HepG2 (cell line): ENCODE measurements at regions not wholly inside any gene's neighbourhood (a gene's known extent, or its start where the extent isn't known, plus 50 kb on each side); places are given as distances from the start of the nearest gene placed in this dataset.

Source experiments
- CBX1 ChIP-seq: IDR thresholded peaks from one replicate; pipeline ENCODE4 v1.6.1; 2016; ENCODE audit warnings: antibody characterized with exemption, low read depth
- ELF4 ChIP-seq: sonication (generic); formaldehyde crosslinking; IDR thresholded peaks from 2 replicates; pipeline ENCODE4 v1.5.0; 2020; ENCODE audit warnings: missing genetic modification reagents, mild to moderate bottlenecking, moderate library complexity, borderline replicate concordance
- ESRRA ChIP-seq: sonication (generic); formaldehyde crosslinking; IDR thresholded peaks from 2 replicates; pipeline ENCODE4 v1.5.1; 2020; ENCODE audit warnings: mild to moderate bottlenecking, low read depth, missing genetic modification reagents
- FOXP1 ChIP-seq, 2 experiments: fragments of 450-650 bp in 1 of 2; IDR thresholded peaks; 2 replicates each; pipeline ENCODE4 v1.6.1; 2017 to 2018; ENCODE audit warnings: antibody characterized with exemption in 1 of 2
- GATA4 ChIP-seq: sonication (generic); IDR thresholded peaks from 2 replicates; pipeline ENCODE4 v1.6.1; 2016; ENCODE audit warnings: antibody characterized with exemption, low read depth, borderline replicate concordance
- HNF4A ChIP-seq: sonication (generic); formaldehyde crosslinking; IDR thresholded peaks from 2 replicates; pipeline ENCODE4 v1.4.0; 2020; ENCODE audit warnings: missing genetic modification reagents
- KDM2A ChIP-seq: sonication (generic); formaldehyde crosslinking; IDR thresholded peaks from 2 replicates; pipeline ENCODE4 v1.4.0; 2020; ENCODE audit warnings: low read depth, missing genetic modification reagents, borderline replicate concordance
- MTF2 ChIP-seq: sonication (generic); formaldehyde crosslinking; IDR thresholded peaks from 2 replicates; pipeline ENCODE4 v1.5.0; 2020; ENCODE audit warnings: missing genetic modification reagents, borderline replicate concordance
- NR2C2 ChIP-seq: sonication (generic); formaldehyde crosslinking; IDR thresholded peaks from 2 replicates; pipeline ENCODE4 v1.4.0; 2020; ENCODE audit warnings: missing genetic modification reagents, mild to moderate bottlenecking, moderate library complexity, borderline replicate concordance
- NR2F2 ChIP-seq: IDR thresholded peaks from 2 replicates; pipeline ENCODE4 v1.6.1; 2012; ENCODE audit warnings: low read depth, inconsistent platforms, borderline replicate concordance
- RFX3 ChIP-seq: IDR thresholded peaks from 2 replicates; pipeline ENCODE4 v1.6.1; 2016; ENCODE audit warnings: missing biosample characterization, missing genetic modification reagents
- SMAD9 ChIP-seq: sonication (generic); formaldehyde crosslinking; IDR thresholded peaks from 2 replicates; pipeline ENCODE4 v1.5.1; 2020; ENCODE audit warnings: mild to moderate bottlenecking, missing genetic modification reagents
- SOX6 ChIP-seq, 2 experiments: fragments of 450-650 bp in 1 of 2; sonication (generic) in 1 of 2; formaldehyde crosslinking in 1 of 2; IDR thresholded peaks; 2 replicates each; pipeline versions ENCODE4 v1.4.0 to v1.6.1; 2017 to 2020; ENCODE audit warnings: antibody characterized with exemption in 1 of 2, mild to moderate bottlenecking in 1 of 2, missing genetic modification reagents in 1 of 2
- TARDBP ChIP-seq: sonication (generic); formaldehyde crosslinking; IDR thresholded peaks from 2 replicates; pipeline ENCODE4 v1.8.0; 2022; ENCODE audit warnings: mild to moderate bottlenecking, missing genetic modification reagents
- TEAD2 ChIP-seq: sonication (generic); formaldehyde crosslinking; IDR thresholded peaks from 2 replicates; pipeline ENCODE4 v1.9.0; 2021; ENCODE audit warnings: missing genetic modification reagents
- THRA ChIP-seq: sonication (generic); formaldehyde crosslinking; IDR thresholded peaks from 2 replicates; pipeline ENCODE4 v1.4.0; 2020; ENCODE audit warnings: missing genetic modification reagents, borderline replicate concordance
- TMF1 ChIP-seq: sonication (generic); formaldehyde crosslinking; IDR thresholded peaks from 2 replicates; pipeline ENCODE4 v1.8.1; 2022; ENCODE audit warnings: low read depth, missing genetic modification reagents
- XBP1 ChIP-seq: sonication (generic); formaldehyde crosslinking; IDR thresholded peaks from 2 replicates; pipeline ENCODE4 v1.5.0; 2020; ENCODE audit warnings: missing genetic modification reagents
- YEATS4 ChIP-seq: sonication (generic); formaldehyde crosslinking; IDR thresholded peaks from 2 replicates; pipeline ENCODE4 v1.4.0; 2020; ENCODE audit warnings: missing genetic modification reagents, borderline replicate concordance
- ZBTB42 ChIP-seq: sonication (generic); formaldehyde crosslinking; IDR thresholded peaks from 2 replicates; pipeline ENCODE4 v1.5.0; 2020; ENCODE audit warnings: mild to moderate bottlenecking, missing genetic modification reagents
- ZNF230 ChIP-seq: sonication (generic); formaldehyde crosslinking; IDR thresholded peaks from 2 replicates; pipeline ENCODE4 v1.4.0; 2020; ENCODE audit warnings: mild to moderate bottlenecking, missing genetic modification reagents
- ZNF251 ChIP-seq: sonication (generic); formaldehyde crosslinking; IDR thresholded peaks from 2 replicates; pipeline ENCODE4 v1.9.0; 2021; ENCODE audit warnings: mild to moderate bottlenecking, missing genetic modification reagents
- ZNF543 ChIP-seq: sonication (generic); formaldehyde crosslinking; IDR thresholded peaks from 2 replicates; pipeline ENCODE4 v1.4.0; 2020; ENCODE audit warnings: mild to moderate bottlenecking, missing genetic modification reagents
- ZNF749 ChIP-seq: sonication (generic); formaldehyde crosslinking; IDR thresholded peaks from 2 replicates; pipeline ENCODE4 v1.8.0; 2022; ENCODE audit warnings: mild to moderate bottlenecking, missing genetic modification reagents, moderate library complexity, borderline replicate concordance
- ZNF761 ChIP-seq: sonication (generic); formaldehyde crosslinking; conservative IDR thresholded peaks from 2 replicates; pipeline ENCODE4 v1.4.0; 2020; ENCODE audit warnings: mild to moderate bottlenecking, missing genetic modification reagents
- TF ChIP-seq, protein P1 (sequence below): sonication (generic); formaldehyde crosslinking; IDR thresholded peaks from 2 replicates; pipeline ENCODE4 v1.5.1; 2020; ENCODE audit warnings: mild to moderate bottlenecking, missing genetic modification reagents, moderate library complexity
- TF ChIP-seq, protein P2 (sequence below): IDR thresholded peaks from 2 replicates; pipeline ENCODE4 v1.6.1; 2016; ENCODE audit warnings: control low read depth

DNA sequence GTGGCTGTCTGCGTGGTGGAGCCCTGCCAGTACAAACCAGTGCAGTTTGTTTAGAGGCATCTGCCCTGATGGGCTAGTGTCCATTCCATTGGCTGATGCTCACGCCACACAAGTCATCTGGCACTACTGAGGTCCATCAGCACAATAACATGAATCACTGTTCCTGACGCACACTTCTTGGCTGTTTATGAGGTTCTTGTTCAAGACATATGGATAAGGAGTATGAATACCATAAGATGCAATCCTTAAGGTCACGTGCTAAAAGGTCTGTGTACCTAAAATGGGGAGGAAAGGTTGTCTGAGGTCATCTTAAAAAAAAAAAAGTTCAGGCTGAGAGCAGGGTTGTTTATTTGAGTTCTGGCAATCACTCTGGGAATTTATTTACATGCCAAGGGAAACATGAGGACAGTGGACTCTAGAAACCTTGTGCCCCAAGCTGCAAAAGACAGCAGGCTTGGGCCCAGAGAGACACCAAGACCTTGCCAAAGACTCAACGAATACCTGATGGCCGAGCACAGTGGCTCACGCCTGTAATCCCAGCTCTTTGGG is 54.1 kb upstream of the SHLD1 start (continued):
- TF ChIP-seq RFX3 = no peak
- no peak for TF ChIP-seq TMF1
- no peak for TF ChIP-seq CBX1
- no peak; the same call in 1 of the 2 replicates for TF ChIP-seq FOXP1 (IDR thresholded peaks at IDR 0.05)
- peak; percentile 84 for TF ChIP-seq FOXP1 (CRISPR knock-in tag; IDR thresholded peaks at IDR 0.05)
- TF ChIP-seq HNF4A (CRISPR knock-in tag) = 0 out of 2 replicates have a peak, but pooled peaks have one; percentile 9
- no peak for TF ChIP-seq ZNF761 (CRISPR knock-in tag)
- no peak for TF ChIP-seq GATA4
- no peak for TF ChIP-seq ZNF230
- TF ChIP-seq, protein P1, sequence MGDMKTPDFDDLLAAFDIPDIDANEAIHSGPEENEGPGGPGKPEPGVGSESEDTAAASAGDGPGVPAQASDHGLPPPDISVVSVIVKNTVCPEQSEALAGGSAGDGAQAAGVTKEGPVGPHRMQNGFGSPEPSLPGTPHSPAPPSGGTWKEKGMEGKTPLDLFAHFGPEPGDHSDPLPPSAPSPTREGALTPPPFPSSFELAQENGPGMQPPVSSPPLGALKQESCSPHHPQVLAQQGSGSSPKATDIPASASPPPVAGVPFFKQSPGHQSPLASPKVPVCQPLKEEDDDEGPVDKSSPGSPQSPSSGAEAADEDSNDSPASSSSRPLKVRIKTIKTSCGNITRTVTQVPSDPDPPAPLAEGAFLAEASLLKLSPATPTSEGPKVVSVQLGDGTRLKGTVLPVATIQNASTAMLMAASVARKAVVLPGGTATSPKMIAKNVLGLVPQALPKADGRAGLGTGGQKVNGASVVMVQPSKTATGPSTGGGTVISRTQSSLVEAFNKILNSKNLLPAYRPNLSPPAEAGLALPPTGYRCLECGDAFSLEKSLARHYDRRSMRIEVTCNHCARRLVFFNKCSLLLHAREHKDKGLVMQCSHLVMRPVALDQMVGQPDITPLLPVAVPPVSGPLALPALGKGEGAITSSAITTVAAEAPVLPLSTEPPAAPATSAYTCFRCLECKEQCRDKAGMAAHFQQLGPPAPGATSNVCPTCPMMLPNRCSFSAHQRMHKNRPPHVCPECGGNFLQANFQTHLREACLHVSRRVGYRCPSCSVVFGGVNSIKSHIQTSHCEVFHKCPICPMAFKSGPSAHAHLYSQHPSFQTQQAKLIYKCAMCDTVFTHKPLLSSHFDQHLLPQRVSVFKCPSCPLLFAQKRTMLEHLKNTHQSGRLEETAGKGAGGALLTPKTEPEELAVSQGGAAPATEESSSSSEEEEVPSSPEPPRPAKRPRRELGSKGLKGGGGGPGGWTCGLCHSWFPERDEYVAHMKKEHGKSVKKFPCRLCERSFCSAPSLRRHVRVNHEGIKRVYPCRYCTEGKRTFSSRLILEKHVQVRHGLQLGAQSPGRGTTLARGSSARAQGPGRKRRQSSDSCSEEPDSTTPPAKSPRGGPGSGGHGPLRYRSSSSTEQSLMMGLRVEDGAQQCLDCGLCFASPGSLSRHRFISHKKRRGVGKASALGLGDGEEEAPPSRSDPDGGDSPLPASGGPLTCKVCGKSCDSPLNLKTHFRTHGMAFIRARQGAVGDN (CRISPR knock-in tag) = no peak
- TF ChIP-seq ZNF543 = no peak
- TF ChIP-seq ZBTB42 (CRISPR knock-in tag) = no peak
- no peak for TF ChIP-seq NR2F2
- no peak for TF ChIP-seq ESRRA (CRISPR knock-in tag)
- TF ChIP-seq, protein P2, sequence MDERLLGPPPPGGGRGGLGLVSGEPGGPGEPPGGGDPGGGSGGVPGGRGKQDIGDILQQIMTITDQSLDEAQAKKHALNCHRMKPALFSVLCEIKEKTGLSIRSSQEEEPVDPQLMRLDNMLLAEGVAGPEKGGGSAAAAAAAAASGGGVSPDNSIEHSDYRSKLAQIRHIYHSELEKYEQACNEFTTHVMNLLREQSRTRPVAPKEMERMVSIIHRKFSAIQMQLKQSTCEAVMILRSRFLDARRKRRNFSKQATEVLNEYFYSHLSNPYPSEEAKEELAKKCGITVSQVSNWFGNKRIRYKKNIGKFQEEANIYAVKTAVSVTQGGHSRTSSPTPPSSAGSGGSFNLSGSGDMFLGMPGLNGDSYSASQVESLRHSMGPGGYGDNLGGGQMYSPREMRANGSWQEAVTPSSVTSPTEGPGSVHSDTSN = peak; percentile 77
- TF ChIP-seq THRA (CRISPR knock-in tag) = peak; percentile 96
- no peak for TF ChIP-seq MTF2
- TF ChIP-seq TEAD2 (CRISPR knock-in tag) = no peak
- no peak for TF ChIP-seq XBP1 (CRISPR knock-in tag)
- no peak for TF ChIP-seq ZNF251 (CRISPR knock-in tag)
- no peak for TF ChIP-seq KDM2A (CRISPR knock-in tag)
- no peak for TF ChIP-seq SOX6 (IDR thresholded peaks at IDR 0.05)
- TF ChIP-seq SOX6 (CRISPR knock-in tag; IDR thresholded peaks at IDR 0.05) = peak; percentile 69
- TF ChIP-seq YEATS4 (CRISPR knock-in tag) = no peak
- no peak for TF ChIP-seq ELF4 (CRISPR knock-in tag)
- 0 out of 2 replicates have a peak, but pooled peaks have one; percentile 26 for TF ChIP-seq TARDBP (CRISPR knock-in tag)
- TF ChIP-seq NR2C2 (CRISPR knock-in tag) = no peak
- no peak for TF ChIP-seq ZNF749 (CRISPR knock-in tag)
- TF ChIP-seq SMAD9 (CRISPR knock-in tag) = no peak
